AG04449 (cell line): ENCODE measurements at regions not wholly inside any gene's neighbourhood (a gene's known extent, or its start where the extent isn't known, plus 50 kb on each side); places are given as distances from the start of the nearest gene placed in this dataset.

Source experiments
- CTCF ChIA-PET: fragments of 350-600 bp; formaldehyde crosslinking; extraction: SDS; loops from one replicate; lab custom pipeline; 2021; ENCODE audit warnings: antibody characterized with exemption; lab: Yijun Ruan, JAX
- POLR2A ChIA-PET: fragments of 400-600, 350-600 bp; formaldehyde crosslinking; extraction: SDS; loops from one replicate; lab custom pipeline; 2020; ENCODE audit warnings: antibody characterized with exemption, inconsistent platforms; lab: Yijun Ruan, JAX
- DNase-seq: peaks from one replicate; pipeline ENCODE4 v3.0.0-alpha.2; 2010; ENCODE audit warnings: low read depth, low spot score
- H3K4me3 ChIP-seq: 2 replicates; pipeline ENCODE4 v1.5.1; 2011; ENCODE audit warnings: low read depth, mild to moderate bottlenecking, control low read depth, low read length
- TF ChIP-seq, protein P1 (sequence below): IDR thresholded peaks from one replicate; pipeline ENCODE4 v1.5.1; 2011; ENCODE audit warnings: mild to moderate bottlenecking, moderate library complexity, low read length, control low read depth, inconsistent platforms; ENCODE audit not compliant: insufficient read depth; ENCODE audit errors: missing control alignments

DNA sequence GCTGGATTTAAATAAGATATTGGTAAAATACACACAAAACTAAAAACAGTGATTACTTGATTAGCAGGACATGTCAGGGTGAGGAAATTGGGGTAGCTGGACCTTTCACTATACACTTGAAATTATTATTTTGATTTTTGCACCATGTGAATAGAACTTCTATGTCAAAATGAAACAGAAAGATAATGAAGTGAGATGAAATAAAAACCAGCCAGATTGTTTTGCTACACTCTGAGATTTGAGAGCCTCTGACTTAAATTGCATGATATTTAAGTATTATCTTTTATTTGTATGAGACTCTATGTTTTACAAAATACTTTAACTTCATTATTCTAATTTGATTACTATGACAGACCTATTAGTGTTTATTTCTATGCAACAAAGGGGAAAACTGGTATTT lies 819.6 kb upstream of the ATXN8OS start:
- ChIA-PET POLR2A (no interaction called here), CTCF (no interaction called here)
- TF ChIP-seq, protein P1, sequence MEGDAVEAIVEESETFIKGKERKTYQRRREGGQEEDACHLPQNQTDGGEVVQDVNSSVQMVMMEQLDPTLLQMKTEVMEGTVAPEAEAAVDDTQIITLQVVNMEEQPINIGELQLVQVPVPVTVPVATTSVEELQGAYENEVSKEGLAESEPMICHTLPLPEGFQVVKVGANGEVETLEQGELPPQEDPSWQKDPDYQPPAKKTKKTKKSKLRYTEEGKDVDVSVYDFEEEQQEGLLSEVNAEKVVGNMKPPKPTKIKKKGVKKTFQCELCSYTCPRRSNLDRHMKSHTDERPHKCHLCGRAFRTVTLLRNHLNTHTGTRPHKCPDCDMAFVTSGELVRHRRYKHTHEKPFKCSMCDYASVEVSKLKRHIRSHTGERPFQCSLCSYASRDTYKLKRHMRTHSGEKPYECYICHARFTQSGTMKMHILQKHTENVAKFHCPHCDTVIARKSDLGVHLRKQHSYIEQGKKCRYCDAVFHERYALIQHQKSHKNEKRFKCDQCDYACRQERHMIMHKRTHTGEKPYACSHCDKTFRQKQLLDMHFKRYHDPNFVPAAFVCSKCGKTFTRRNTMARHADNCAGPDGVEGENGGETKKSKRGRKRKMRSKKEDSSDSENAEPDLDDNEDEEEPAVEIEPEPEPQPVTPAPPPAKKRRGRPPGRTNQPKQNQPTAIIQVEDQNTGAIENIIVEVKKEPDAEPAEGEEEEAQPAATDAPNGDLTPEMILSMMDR = no peak
- no peak overlapping the region for H3K4me3 ChIP-seq
- DNase-seq = no peak

GRCh38 chr13:69287050-69287698 lies 820.5 kb upstream of the ATXN8OS start:
- POLR2A ChIA-PET = no interaction called here
- no peak overlapping the region for H3K4me3 ChIP-seq
- CTCF ChIA-PET = no interaction called here
- TF ChIP-seq, protein P1 = no peak
- no peak for DNase-seq

- POLR2A ChIA-PET = no interaction called here
- no peak overlapping the region for H3K4me3 ChIP-seq
- no peak for DNase-seq
- TF ChIP-seq, protein P1 = no peak
- CTCF ChIA-PET = no interaction called here
These were observed 823.8 kb upstream of the ATXN8OS start for GRCh38 chr13:69283837-69284236.

- no peak overlapping the region for H3K4me3 ChIP-seq
- CTCF ChIA-PET = no interaction called here
- TF ChIP-seq, protein P1 = no peak
- DNase-seq = no peak
- POLR2A ChIA-PET = no interaction called here
These were observed 824.3 kb upstream of the ATXN8OS start for GRCh38 chr13:69283301-69283700.

- no peak overlapping the region for H3K4me3 ChIP-seq
- TF ChIP-seq, protein P1 = no peak
- CTCF ChIA-PET = no interaction called here
- POLR2A ChIA-PET = no interaction called here
- no peak for DNase-seq
These were observed 827.2 kb upstream of the ATXN8OS start for GRCh38 chr13:69280399-69280798.

DNA sequence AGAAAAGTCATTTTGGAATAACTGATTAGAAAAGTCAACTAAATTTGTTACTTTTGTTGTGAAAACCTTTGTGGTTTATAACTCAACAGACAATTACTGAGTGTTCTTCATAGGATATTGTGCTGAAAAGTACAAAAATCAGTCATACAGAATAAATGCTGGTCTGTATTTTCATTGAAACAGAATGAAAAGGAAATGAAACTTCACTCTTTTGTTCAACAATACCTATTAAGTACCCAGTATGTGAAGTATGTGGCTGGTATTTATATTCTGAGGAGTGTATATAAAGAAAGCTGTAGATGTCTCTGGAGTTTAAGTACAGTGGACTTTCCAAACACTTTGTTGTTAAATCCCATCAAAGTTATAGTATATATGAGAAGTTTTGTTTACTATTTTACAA lies 828.4 kb upstream of the ATXN8OS start:
- TF ChIP-seq, protein P1 = no peak
- DNase-seq = no peak
- ChIA-PET POLR2A (no interaction called here), CTCF (no interaction called here)
- H3K4me3 ChIP-seq = no peak overlapping the region
